HAP-1 (cell line): ENCODE measurements at regions not wholly inside any gene's neighbourhood (a gene's known extent, or its start where the extent isn't known, plus 50 kb on each side); places are given as distances from the start of the nearest gene placed in this dataset.
A peak's percentile ranks its signal among the peaks of the same experiment; 100 is the strongest.
"Not testable (repeated sequence)": the region's sequence is repeated elsewhere in the genome, so short reads cannot be mapped to it uniquely, and the experiment has no call there.

Experiments
- DNase-seq, 2 experiments: peaks; one replicate each; pipeline ENCODE4 v3.0.0-alpha.2; 2016 to 2020; ENCODE audit warnings: low spot score in 2 of 2
- H3K27me3 ChIP-seq: fragments of 250-450 bp; sonication (Bioruptor Pico); 2 replicates; pipeline ENCODE4 v1.5.1; 2020; ENCODE audit warnings: low read depth, mild to moderate bottlenecking, moderate library complexity
- H3K36me3 ChIP-seq: fragments of 250-450 bp; sonication (Bioruptor Pico); replicated peaks from 2 replicates; pipeline ENCODE4 v1.5.1; 2020; ENCODE audit warnings: mild to moderate bottlenecking
- H3K4me1 ChIP-seq: fragments of 250-450 bp; sonication (Bioruptor Pico); 2 replicates; pipeline ENCODE4 v1.5.1; 2020; ENCODE audit warnings: mild to moderate bottlenecking
- H3K4me3 ChIP-seq: fragments of 250-450 bp; sonication (Bioruptor Pico); 2 replicates; pipeline ENCODE4 v1.5.1; 2020; ENCODE audit warnings: mild to moderate bottlenecking, moderate library complexity
- H3K9me3 ChIP-seq: fragments of 250-450 bp; sonication (Bioruptor Pico); 2 replicates; pipeline ENCODE4 v1.5.1; 2020; ENCODE audit warnings: mild to moderate bottlenecking, moderate library complexity
- in situ Hi-C: fragments of 300-500 bp; cut with MboI; formaldehyde crosslinking; loops from 3 replicates; pipeline ENCODE4 v1.14.3; 2020; ENCODE audit warnings: low sequenced_read_pairs, inconsistent platforms, mixed read lengths

DNA sequence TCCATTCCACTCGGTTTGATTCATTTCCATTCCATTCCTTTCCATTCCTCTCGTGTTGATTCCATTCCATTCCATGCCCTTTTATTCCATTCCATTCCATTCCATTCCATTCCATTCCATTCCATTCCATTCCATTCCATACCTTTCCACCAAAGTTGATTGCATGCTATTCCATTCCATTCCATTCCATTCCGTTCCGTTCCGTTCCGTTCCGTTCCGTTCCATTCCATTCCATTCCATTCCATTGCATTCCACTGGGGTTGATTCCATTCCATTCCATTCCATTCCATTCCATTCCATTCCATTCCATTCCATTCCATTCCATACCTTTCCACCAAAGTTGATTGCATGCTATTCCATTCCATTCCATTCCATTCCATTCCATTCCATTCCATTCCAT is 154.3 kb downstream of the CWH43 start:
- H3K27me3 ChIP-seq, in situ Hi-C loops, H3K4me1 ChIP-seq, H3K4me3 ChIP-seq, H3K36me3 ChIP-seq, H3K9me3 ChIP-seq: not testable (repeated sequence)
- peak in 1 of 2 experiments; percentile 26 for DNase-seq

DNA sequence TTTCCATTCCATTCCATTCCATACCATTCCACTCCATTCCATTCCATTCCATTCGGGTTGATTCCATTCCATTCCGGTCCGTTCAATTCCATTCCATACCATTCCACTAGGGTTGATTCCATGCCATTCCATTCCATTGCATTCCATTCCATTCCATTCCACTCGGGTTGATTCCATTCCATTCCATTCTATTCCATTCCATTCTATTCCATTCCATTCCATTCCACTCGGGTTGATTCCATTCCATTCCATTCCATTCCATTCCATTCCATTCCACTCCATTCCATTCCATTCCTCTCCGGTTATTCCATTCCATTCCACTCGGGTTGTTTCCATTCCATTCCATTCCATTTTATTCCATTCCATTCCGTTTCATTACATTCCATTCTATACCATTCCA is 155.9 kb downstream of the CWH43 start:
- in situ Hi-C loops, H3K4me1 ChIP-seq, DNase-seq, H3K36me3 ChIP-seq, H3K9me3 ChIP-seq, H3K27me3 ChIP-seq, H3K4me3 ChIP-seq: not testable (repeated sequence)

- H3K36me3 ChIP-seq, H3K9me3 ChIP-seq, in situ Hi-C loops, DNase-seq, H3K27me3 ChIP-seq, H3K4me1 ChIP-seq, H3K4me3 ChIP-seq: not testable (repeated sequence)
Measured at GRCh38 chr4:49147143-49147542, 161.1 kb downstream of the CWH43 start.

DNA sequence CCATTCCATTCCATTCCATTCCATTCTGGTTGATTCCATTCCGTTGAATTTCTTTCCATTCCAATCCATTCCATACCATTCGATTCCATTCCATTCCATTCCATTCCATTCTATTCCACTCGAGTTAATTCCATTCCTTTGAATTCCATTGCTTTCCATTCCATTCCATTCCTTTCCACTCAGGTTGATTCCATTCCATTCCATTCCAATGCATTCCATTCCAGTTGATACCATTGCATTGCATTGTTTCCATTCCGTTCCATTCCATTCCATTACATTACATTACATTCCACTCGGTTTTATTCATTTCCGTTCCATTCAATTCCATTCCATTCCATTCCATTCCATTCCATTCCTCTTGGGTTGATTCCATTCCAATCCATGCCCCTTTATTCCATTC is 161.5 kb downstream of the CWH43 start:
- in situ Hi-C loops, H3K9me3 ChIP-seq, DNase-seq: not testable (repeated sequence)

DNA sequence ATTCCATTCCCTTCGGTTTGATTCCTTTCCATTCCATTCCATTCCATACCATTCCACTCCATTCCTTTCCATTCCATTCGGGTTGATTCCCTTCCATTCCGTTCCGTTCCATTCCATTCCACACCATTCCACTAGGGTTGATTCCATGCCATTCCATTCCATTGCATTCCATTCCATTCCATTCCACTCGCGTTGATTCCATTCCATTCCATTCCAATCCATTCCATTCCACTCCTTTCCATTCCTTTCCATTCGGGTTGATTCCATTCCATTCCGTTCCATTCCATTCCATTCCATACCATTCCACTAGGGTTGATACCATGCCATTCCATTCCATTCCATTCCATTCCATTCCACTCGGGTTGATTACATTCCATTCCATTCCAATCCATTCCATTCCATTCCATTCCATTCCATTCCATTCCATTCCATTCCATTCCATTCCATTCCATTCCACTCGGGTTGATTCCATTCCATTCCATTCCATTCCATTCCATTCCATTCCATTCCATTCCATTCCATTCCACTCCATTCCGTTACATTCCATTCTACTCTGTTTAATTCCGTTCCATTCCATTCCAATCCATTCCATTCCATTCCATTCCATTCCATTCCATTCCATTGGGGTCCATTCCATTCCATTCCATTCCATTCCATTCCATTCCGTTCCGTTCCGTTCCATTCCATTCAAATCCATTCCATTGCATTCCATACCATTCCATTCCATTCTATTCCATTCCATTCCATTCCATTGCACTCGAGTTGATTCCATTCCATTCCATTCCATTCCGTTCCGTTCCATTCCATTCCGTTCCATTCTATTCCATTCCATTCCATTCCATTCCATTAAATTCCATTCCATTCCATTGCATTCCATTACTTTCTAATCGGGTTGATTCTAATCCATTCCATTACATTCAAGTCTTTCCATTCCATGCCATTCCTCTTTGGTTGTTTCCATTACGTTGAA is 163.2 kb downstream of the CWH43 start:
- DNase-seq = peak in 1 of 2 experiments; percentile 88
- in situ Hi-C loops, H3K4me3 ChIP-seq: not testable (repeated sequence)

More for the DNA sequence above, 161.5 kb downstream of the CWH43 start:
- H3K27me3 ChIP-seq, H3K4me3 ChIP-seq, H3K36me3 ChIP-seq, H3K4me1 ChIP-seq: not testable (repeated sequence)

DNA sequence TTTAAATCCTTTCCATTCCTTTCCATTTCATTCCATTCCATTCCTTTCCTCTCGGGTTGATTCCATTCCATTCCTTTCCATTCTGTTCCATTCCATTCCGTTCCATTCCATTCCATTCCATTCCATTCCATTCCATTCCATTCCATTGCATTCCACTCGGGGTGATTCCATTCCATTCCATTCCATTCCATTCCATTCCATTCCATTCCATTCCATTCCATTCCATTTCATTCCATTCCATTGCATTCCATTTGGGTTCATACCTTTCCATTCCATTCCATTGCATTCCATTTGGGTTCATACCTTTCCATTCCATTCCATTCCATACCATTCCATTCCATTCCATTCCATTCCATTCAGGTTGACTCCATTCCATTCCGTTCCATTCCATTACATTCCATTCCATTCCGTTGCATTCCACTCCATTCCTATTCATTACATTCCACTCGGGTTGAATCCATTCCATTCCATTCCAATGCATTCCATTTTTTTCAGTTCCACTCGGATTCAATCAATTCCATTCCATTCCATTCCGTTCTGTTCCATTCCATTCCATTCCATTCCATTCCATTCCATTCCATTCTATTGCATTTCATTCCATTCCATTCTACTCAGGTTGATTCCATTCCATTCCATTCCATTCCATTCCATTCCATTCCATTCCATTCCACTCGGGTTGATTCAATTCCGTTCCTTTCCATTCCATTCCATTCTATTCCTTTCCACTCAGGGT is 164.4 kb downstream of the CWH43 start:
- peak in 1 of 2 experiments; percentile 6 for DNase-seq
- H3K9me3 ChIP-seq, H3K4me1 ChIP-seq, in situ Hi-C loops, H3K4me3 ChIP-seq, H3K36me3 ChIP-seq, H3K27me3 ChIP-seq: not testable (repeated sequence)

More for the DNA sequence above, 163.2 kb downstream of the CWH43 start:
- not testable (repeated sequence) for H3K9me3 ChIP-seq, H3K36me3 ChIP-seq, H3K4me1 ChIP-seq, H3K27me3 ChIP-seq

GRCh38 chr4:49153011-49153410 is 166.9 kb downstream of the CWH43 start:
- H3K9me3 ChIP-seq, H3K36me3 ChIP-seq, H3K4me3 ChIP-seq, in situ Hi-C loops, H3K4me1 ChIP-seq, H3K27me3 ChIP-seq, DNase-seq: not testable (repeated sequence)

- H3K27me3 ChIP-seq, in situ Hi-C loops, H3K4me1 ChIP-seq, H3K4me3 ChIP-seq, H3K9me3 ChIP-seq, H3K36me3 ChIP-seq: not testable (repeated sequence)
- peak in 1 of 2 experiments; percentile 27 for DNase-seq
Measured at GRCh38 chr4:49154308-49155103, 168.4 kb downstream of the CWH43 start.

- H3K36me3 ChIP-seq, H3K4me3 ChIP-seq, in situ Hi-C loops, H3K4me1 ChIP-seq, H3K9me3 ChIP-seq, DNase-seq, H3K27me3 ChIP-seq: not testable (repeated sequence)
Measured at GRCh38 chr4:49155270-49155669, 169.2 kb downstream of the CWH43 start.

- DNase-seq, H3K4me3 ChIP-seq, H3K4me1 ChIP-seq, in situ Hi-C loops, H3K27me3 ChIP-seq, H3K36me3 ChIP-seq, H3K9me3 ChIP-seq: not testable (repeated sequence)
Measured at GRCh38 chr4:49156309-49156708, 170.2 kb downstream of the CWH43 start.

DNA sequence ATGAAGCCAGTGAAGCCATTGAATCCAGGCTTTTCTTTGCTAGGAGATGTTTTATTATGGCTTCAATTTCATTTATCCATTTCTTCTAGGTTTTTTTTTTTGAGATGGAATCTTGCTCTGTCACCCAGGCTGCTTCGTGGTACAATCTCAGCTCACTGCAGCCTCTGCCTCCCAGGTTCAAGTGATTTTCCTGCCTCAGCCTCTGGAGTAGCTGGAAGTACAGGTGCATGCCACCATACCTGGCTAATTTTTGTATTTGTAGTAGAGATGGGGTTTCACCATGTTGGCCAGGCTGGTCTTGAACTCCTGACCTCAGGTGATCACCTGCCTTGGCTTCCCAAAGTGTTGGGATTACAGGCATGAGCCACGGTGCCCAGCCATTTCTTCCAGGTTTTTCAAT is 171.6 kb downstream of the CWH43 start:
- DNase-seq, in situ Hi-C loops, H3K36me3 ChIP-seq, H3K9me3 ChIP-seq, H3K4me3 ChIP-seq, H3K4me1 ChIP-seq, H3K27me3 ChIP-seq: not testable (repeated sequence)

- H3K4me1 ChIP-seq, DNase-seq, H3K36me3 ChIP-seq, H3K27me3 ChIP-seq, H3K9me3 ChIP-seq, in situ Hi-C loops, H3K4me3 ChIP-seq: not testable (repeated sequence)
Measured at GRCh38 chr4:49161111-49161541, 175.1 kb downstream of the CWH43 start.

DNA sequence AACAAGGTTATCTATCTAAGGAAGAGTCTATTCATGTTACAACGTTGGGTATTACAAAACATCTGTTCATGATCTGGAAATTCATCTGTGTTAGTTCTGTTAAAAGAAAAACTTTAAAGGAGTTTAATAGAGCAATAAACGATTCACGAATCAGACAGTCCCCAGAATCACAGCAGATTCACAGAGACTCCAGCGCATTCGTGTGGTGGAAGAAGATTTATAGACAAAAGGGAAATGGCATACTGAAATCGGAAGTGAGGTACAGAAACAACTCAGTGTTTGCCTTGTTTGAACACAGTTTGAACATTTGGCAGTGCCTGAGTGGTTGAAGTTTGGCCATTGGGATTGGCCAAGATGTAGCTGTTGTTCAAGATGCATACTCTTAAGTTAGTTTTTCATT is 178.8 kb downstream of the CWH43 start:
- H3K4me1 ChIP-seq, H3K9me3 ChIP-seq, DNase-seq, H3K27me3 ChIP-seq, in situ Hi-C loops, H3K4me3 ChIP-seq, H3K36me3 ChIP-seq: not testable (repeated sequence)

DNA sequence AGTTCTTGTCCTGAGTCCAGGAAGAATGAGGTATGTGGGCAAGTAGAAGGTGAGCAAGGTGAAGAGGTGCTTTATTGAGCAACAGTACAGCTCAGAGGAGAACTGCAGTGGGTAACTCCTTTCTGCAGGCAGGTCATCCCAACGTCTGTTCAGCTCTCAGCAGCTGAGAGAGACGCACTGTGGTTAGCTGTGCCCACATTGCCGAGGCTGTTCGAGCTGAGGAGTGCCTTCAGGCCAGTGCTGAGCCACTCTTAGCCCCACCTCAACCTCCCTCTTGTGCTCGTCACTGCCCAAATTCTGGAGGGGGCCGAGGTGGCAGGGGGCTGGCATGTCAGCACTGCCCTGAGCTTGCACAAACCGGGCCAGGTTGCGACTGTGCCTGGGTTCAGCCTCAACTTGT is 191.8 kb downstream of the CWH43 start:
- H3K36me3 ChIP-seq, H3K27me3 ChIP-seq, H3K9me3 ChIP-seq, DNase-seq, in situ Hi-C loops, H3K4me1 ChIP-seq, H3K4me3 ChIP-seq: not testable (repeated sequence)
